Gastroesophageal sphincter (tissue), 4 donors: ENCODE measurements at regions not wholly inside any gene's neighbourhood (a gene's known extent, or its start where the extent isn't known, plus 50 kb on each side); places are given as distances from the start of the nearest gene placed in this dataset.

Experiments
- ATAC-seq: fragments of 150-250 bp; one replicate; pipeline ENCODE4 v1.9.1; 2016; ENCODE audit warnings: mild to moderate bottlenecking, moderate library complexity
- H3K27ac ChIP-seq, 4 donors: fragments of 200-600 bp; sonication (generic) in 3 of 4; 1 replicate in 3 of 4; 2 replicates in 1 of 4; pipeline ENCODE4 v1.5.1; 2016 to 2019
- H3K27me3 ChIP-seq: fragments of 200-600 bp; sonication (generic); one replicate; pipeline ENCODE4 v1.5.1; 2019
- H3K36me3 ChIP-seq, 2 donors: fragments of 200-600 bp; sonication (generic); one replicate each; pipeline ENCODE4 v1.5.1; 2019; ENCODE audit warnings: control low read depth in 1 of 2
- H3K4me1 ChIP-seq, 3 donors: fragments of 200-600 bp; sonication (generic); 1 replicate in 2 of 3; 2 replicates in 1 of 3; pipeline ENCODE4 v1.5.1; 2016 to 2019; ENCODE audit warnings: control low read depth in 2 of 3
- H3K4me3 ChIP-seq, 2 donors: fragments of 200-600 bp; sonication (generic); one replicate each; pipeline ENCODE4 v1.5.1; 2019; ENCODE audit warnings: mild to moderate bottlenecking in 1 of 2, moderate library complexity in 1 of 2
- H3K9me3 ChIP-seq, 3 donors: fragments of 200-600 bp; sonication (generic); one replicate each; pipeline ENCODE4 v1.5.1; 2017 to 2019; ENCODE audit warnings: control low read depth in 2 of 3
- CTCF ChIP-seq, 4 experiments: fragments of 200-600 bp in 2 of 4; fragments of 450-650 bp in 2 of 4; sonication (generic) in 1 of 4; IDR thresholded peaks; one replicate each; pipeline ENCODE4 v1.5.1; 2017 to 2019; ENCODE audit warnings: antibody characterized with exemption in 4 of 4, mild to moderate bottlenecking in 2 of 4, moderate library complexity in 2 of 4
- EP300 ChIP-seq: sonication (generic); formaldehyde crosslinking; IDR thresholded peaks from one replicate; pipeline ENCODE4 v1.6.1; 2017; ENCODE audit warnings: antibody characterized with exemption, mild to moderate bottlenecking
- POLR2A ChIP-seq, 2 donors: fragments of 450-650 bp; IDR thresholded peaks; one replicate each; pipeline ENCODE4 v1.6.1; 2017; ENCODE audit warnings: antibody characterized with exemption in 2 of 2, mild to moderate bottlenecking in 2 of 2, moderate library complexity in 1 of 2
- POLR2AphosphoS5 ChIP-seq: sonication (generic); formaldehyde crosslinking; IDR thresholded peaks from one replicate; pipeline ENCODE4 v1.6.1; 2017; ENCODE audit warnings: antibody characterized with exemption
- WGBS, 2 donors: methylation state at CpG; one replicate each; pipeline ENCODE4 v1.1.5; 2018; ENCODE audit warnings: low coverage in 1 of 2; 5-methylcytosine and 5-hydroxymethylcytosine counted together

DNA sequence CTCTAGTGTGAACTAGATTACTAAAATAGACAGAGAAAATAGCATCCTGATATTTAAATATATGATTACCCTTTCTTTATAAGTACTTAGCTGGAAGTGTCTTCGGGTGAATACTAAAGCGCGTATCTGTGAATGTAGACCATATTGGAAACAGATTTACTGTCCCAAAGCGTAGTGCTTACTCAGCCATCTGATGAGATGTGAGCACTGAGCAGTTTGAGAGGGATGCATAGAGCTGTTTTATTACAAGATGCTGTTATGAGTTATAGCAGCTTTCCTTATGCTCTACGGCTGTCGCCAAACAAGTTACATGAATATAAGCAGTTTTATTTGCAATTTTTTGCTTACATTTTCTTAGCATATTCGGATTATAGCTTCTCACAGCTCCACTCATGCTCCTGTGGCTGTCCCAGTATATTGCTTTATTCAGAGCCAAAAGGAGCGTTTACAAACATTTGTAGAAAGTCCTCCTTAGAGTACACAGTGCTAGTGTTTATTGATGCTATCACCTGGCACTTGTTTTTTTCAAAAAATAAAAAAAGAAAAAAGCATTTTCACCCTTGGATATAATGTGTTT, 981.4 kb upstream of the WWC1 start:
- no peaks in the 10 kb centered on the region for H3K9me3 ChIP-seq
- no peaks in the 10 kb centered on the region for H3K36me3 ChIP-seq
- H3K4me1 ChIP-seq, result no peaks in the 10 kb centered on the region
- no peak overlapping the region for H3K27ac ChIP-seq
- ATAC-seq, result no peak
- TF ChIP-seq EP300 (no peak), CTCF (IDR thresholded peaks at IDR 0.05) (no peak), POLR2A (IDR thresholded peaks at IDR 0.05) (no peak), POLR2AphosphoS5 (no peak)
- H3K27me3 ChIP-seq, result no peaks in the 10 kb centered on the region
- 76 to 92% methylated on average over 8 of the region's 8 CpGs for WGBS, 2 donors
- H3K4me3 ChIP-seq, result no peak overlapping the region

GRCh38 chr5:167311340-167311739, 980.1 kb upstream of the WWC1 start:
- Histone ChIP-seq H3K27ac (no peak overlapping the region), H3K36me3 (no peaks in the 10 kb centered on the region), H3K27me3 (no peaks in the 10 kb centered on the region), H3K4me1 (no peaks in the 10 kb centered on the region), H3K9me3 (no peaks in the 10 kb centered on the region), H3K4me3 (no peak overlapping the region)
- WGBS, 2 donors, result 82 to 90% methylated on average over 3 of the region's 3 CpGs
- no peak for TF ChIP-seq POLR2AphosphoS5
- no peak for TF ChIP-seq EP300
- TF ChIP-seq CTCF (IDR thresholded peaks at IDR 0.05), result no peak
- TF ChIP-seq POLR2A (IDR thresholded peaks at IDR 0.05), result no peak
- ATAC-seq, result no peak

- H3K9me3 ChIP-seq, result no peaks in the 10 kb centered on the region
- no peaks in the 10 kb centered on the region for H3K36me3 ChIP-seq
- H3K27me3 ChIP-seq, result no peaks in the 10 kb centered on the region
- no peak overlapping the region for H3K4me3 ChIP-seq
- no peak for TF ChIP-seq CTCF (IDR thresholded peaks at IDR 0.05)
- no peak for TF ChIP-seq EP300
- no peak for TF ChIP-seq POLR2AphosphoS5
- TF ChIP-seq POLR2A (IDR thresholded peaks at IDR 0.05), result no peak
- no peaks in the 10 kb centered on the region for H3K4me1 ChIP-seq
- ATAC-seq, result no peak
- no peak overlapping the region for H3K27ac ChIP-seq
- 62% methylated on average over 3 of the region's 3 CpGs for WGBS, 2 donors
Observed at GRCh38 chr5:167312225-167312624, 979.2 kb upstream of the WWC1 start.

DNA sequence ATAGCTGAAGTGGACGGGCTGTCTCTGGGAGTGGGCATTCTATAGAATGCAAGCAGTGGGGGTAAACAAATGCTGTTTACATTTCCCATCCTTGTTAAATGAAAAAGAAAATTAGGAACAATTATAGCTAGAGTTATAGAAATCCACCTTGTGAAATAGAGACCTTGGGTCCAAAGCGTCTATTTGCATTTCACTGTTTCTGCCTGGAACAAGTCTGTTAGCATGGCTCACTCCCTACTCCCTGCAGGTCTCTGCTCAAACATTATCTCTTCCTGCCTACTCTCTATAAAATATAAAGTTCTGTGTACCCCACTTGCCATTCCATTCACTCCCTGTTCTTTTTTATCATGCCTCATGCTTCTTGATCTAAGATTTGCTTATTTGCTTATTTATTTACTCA, 975.7 kb upstream of the WWC1 start:
- Histone ChIP-seq H3K4me3 (no peak overlapping the region), H3K27me3 (no peaks in the 10 kb centered on the region), H3K9me3 (no peaks in the 10 kb centered on the region), H3K4me1 (no peaks in the 10 kb centered on the region), H3K36me3 (no peaks in the 10 kb centered on the region), H3K27ac (no peak overlapping the region)
- no peak for TF ChIP-seq EP300
- TF ChIP-seq POLR2A (IDR thresholded peaks at IDR 0.05), result no peak
- no peak for TF ChIP-seq CTCF (IDR thresholded peaks at IDR 0.05)
- TF ChIP-seq POLR2AphosphoS5, result no peak
- ATAC-seq, result no peak
- WGBS, 2 donors, result 77 to 96% methylated on average over 2 of the region's 2 CpGs

GRCh38 chr5:167317884-167318283, 973.6 kb upstream of the WWC1 start:
- ATAC-seq, result no peak
- no peak overlapping the region for H3K4me3 ChIP-seq
- TF ChIP-seq CTCF (IDR thresholded peaks at IDR 0.05) (no peak), POLR2AphosphoS5 (no peak), EP300 (no peak), POLR2A (IDR thresholded peaks at IDR 0.05) (no peak)

More at GRCh38 chr5:167317884-167318283, 973.6 kb upstream of the WWC1 start:
- H3K9me3 ChIP-seq, result no peaks in the 10 kb centered on the region
- no peaks in the 10 kb centered on the region for H3K27me3 ChIP-seq
- no peaks in the 10 kb centered on the region for H3K4me1 ChIP-seq
- no peak overlapping the region for H3K27ac ChIP-seq
- WGBS, 2 donors, result 64 to 84% methylated on average over 3 of the region's 3 CpGs
- H3K36me3 ChIP-seq, result no peaks in the 10 kb centered on the region
